Adipocyte (in vitro differentiated cells): ENCODE measurements at regions not wholly inside any gene's neighbourhood (a gene's known extent, or its start where the extent isn't known, plus 50 kb on each side); places are given as distances from the start of the nearest gene placed in this dataset.

ENCODE experiments used
- DNase-seq: peaks from one replicate; pipeline ENCODE4 v3.0.0-alpha.2; 2015; ENCODE audit warnings: low read depth
- H3K27me3 ChIP-seq: replicated peaks from 2 replicates; pipeline ENCODE4 v1.7.0; 2013; ENCODE audit warnings: mild to moderate bottlenecking, low read length, moderate library complexity; ENCODE audit not compliant: control insufficient read depth, insufficient read depth
- H3K36me3 ChIP-seq: 2 replicates; pipeline ENCODE4 v1.7.0; 2013; ENCODE audit warnings: low read length, mild to moderate bottlenecking, moderate library complexity; ENCODE audit not compliant: control insufficient read depth, insufficient read depth, severe bottlenecking
- H3K4me1 ChIP-seq: 2 replicates; pipeline ENCODE4 v1.7.0; 2013; ENCODE audit warnings: mild to moderate bottlenecking, low read length, moderate library complexity; ENCODE audit not compliant: control insufficient read depth, insufficient read depth
- H3K4me3 ChIP-seq: 2 replicates; pipeline ENCODE4 v1.7.0; 2013; ENCODE audit warnings: mild to moderate bottlenecking, low read length, moderate library complexity
- H3K9ac ChIP-seq: 2 replicates; pipeline ENCODE4 v1.7.0; 2013; ENCODE audit warnings: mild to moderate bottlenecking, low read length, moderate library complexity
- H3K9me3 ChIP-seq: 2 replicates; pipeline ENCODE4 v1.7.0; 2013; ENCODE audit warnings: mild to moderate bottlenecking, low read length, moderate library complexity; ENCODE audit not compliant: control insufficient read depth

DNA sequence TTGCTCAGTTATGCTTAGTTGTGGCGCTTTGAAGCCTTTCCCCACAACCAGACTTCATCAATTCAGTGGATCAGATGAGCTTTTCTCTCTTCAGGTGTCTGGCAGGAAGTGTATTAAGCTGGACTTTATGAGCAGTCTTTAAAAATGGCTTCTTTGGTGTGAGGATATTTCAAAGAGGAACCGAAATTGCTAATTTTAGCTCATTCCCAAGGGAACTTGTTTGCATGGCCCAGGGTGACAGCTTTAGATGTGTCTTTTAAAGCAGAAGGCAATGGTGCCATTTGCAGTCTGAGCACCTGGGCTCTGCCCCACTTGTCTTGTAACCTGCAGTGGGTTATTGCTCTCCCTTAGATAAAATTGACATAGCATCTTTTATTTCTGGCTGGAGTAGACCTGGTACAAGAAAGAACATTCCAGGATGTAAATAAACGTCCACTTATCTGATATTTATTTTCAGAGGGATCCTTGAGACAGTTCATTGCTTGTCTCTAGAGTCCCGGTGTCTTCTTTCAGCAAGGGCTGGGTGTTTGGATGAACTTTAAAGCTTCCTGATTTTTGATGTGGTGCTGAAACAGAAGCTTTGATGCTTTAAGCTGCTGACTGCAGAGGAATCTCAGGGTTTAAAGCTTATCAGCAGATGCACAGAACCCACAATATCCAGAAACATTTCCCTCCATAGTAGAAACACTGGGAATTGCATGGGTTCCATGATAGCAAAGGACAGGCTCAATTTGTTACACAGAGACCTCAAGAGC lies 241.7 kb downstream of the ADGRL2 start:
- Histone ChIP-seq H3K27me3 (peaks cover 3% of the 10 kb centered on the region), H3K9me3 (no peaks in the 10 kb centered on the region), H3K9ac (no peak overlapping the region), H3K4me1 (no peaks in the 10 kb centered on the region), H3K4me3 (no peak overlapping the region), H3K36me3 (no peaks in the 10 kb centered on the region)
- DNase-seq, result no peak
